GM21529 (cell line): ENCODE measurements at regions not wholly inside any gene's neighbourhood (a gene's known extent, or its start where the extent isn't known, plus 50 kb on each side); places are given as distances from the start of the nearest gene placed in this dataset.
A peak's percentile ranks its signal among the peaks of the same experiment; 100 is the strongest.

Source experiments
- ATAC-seq: cut with Tn5 transposase; IDR thresholded peaks from one replicate; pipeline ENCODE4 v1.9.1; 2021; ENCODE audit not compliant: unreplicated experiment

- no peak for ATAC-seq
These were observed 50.4 kb upstream of the GGTA1 start for GRCh38 chr9:121550041-121550440.

DNA sequence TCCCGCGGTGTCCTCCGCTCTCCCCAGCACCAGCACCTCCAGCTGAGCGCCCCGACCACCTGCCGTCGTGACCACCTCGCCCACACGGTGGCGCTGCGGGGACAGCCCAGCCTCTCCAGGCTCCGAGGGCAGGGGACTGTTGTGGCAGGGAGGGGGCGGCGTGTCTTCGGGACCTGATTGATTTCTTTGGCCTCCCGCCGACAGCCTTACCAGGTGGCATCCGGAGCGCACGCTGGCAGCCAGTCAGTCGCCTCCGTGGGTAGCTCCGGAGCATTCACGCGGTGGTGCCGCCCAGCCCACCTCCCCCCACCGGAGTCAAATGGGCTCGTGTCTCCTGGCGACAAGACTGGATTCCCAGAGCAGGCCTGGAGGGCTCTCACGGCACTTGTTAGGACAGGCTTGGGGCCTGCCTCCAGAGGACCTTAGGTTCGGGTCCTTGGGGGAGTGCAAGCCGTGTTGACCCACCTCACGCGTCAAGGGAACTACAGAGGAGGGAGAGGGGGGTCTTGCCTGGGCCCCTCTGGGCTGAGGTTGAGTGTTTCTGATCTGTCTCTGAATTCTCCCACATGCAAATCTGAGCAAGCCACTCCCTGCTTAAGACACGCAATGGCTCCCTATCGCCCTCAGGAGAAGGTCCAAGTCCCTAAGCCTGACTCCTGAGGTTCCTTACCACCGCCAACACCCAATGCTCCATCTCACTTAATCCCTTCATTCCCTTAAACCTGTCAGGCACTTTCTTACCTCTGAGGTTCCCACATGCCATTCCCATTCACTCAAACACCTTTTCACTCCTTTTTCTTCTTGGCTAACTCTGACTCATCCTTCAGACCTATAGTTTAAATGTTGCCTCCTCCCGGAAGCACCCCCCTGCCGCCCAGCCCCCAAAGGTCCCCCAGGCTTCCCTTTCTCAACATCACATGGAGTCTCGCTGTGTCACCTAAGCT, 51.2 kb upstream of the GGTA1 start:
- peak; percentile 66 for ATAC-seq

DNA sequence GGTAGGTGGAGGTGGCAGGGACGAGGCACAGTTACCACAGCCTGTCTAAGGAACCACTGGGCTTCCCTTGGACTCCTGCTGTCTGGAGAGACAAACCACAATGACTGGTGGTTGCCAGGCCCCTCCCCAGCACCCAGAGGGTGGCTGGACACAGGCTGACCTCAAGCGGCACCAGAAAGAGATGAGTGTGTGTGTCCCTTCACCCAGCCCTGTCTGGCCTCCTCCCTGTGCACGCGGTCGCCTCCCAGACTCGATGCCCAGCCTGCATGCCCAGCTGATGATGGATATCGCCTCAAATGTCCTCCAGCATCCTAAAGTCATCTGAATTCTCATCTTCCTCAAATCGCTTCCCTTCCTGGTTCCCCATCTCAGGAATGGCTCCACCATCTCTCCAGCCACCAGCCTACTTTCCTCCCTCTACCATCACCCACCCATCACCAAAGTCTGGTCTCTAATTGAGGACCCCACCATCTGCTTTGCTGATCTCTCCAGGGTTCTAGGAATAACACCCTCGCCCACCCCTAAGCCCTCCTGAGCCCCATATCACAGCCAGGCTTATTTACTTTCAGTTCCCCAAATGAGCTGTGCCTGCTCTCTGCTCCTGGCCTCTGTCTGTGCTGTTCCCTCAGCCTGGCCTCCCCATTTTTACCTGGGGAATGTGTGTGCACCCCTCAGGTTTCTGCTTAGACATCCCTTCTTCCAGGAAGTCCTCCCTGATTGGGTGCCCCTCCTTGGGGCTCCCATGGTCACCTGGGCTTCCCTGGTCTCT, 52.5 kb upstream of the GGTA1 start:
- no peak for ATAC-seq

- no peak for ATAC-seq
These were observed 56.4 kb upstream of the GGTA1 start for GRCh38 chr9:121556082-121556481.

DNA sequence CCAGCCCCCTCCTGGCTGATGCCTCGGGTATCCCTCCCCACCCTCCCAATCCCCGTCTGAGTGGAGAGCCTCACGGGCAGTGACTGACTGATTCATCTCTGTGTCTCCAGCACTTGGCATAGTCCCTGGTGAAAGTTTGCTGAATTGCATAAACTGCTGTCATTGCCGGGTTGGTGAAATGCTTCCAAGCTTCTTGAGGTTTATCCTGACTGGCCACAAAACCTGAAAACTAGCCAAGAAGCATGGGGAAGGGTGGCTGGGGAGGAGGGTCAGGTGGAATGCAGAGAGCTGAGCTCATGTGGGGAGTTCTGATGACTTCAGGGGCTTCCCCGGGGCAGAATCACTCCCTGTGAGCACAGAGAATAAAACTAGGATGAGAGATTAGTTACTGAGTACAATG, 56.9 kb upstream of the GGTA1 start:
- ATAC-seq = no peak

GRCh38 chr9:121557581-121558447, 58.2 kb upstream of the GGTA1 start:
- no peak for ATAC-seq

GRCh38 chr9:121558473-121558872, 58.8 kb upstream of the GGTA1 start:
- no peak for ATAC-seq

- ATAC-seq = no peak
These were observed 59.5 kb upstream of the GGTA1 start for GRCh38 chr9:121559183-121559582.

DNA sequence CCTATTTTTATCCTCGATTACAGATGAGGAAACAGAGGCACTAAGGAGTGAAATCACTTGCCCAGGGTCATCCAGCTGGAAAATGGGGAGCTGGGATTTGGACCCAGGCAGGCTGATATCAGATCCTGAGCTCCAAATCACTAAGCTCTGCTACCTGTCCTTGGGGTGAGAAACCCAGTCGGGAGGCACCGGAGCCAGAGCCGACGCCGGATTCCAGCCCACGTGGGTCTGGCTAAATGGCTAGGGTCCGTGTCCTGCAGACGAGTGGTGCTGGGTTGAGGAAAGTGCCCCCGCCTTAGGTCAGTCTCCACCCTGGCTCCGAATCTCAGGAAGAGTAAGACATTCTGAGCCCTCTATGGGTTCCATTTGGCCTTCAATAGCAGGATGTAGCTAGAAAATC, 61.3 kb upstream of the GGTA1 start:
- ATAC-seq = no peak

DNA sequence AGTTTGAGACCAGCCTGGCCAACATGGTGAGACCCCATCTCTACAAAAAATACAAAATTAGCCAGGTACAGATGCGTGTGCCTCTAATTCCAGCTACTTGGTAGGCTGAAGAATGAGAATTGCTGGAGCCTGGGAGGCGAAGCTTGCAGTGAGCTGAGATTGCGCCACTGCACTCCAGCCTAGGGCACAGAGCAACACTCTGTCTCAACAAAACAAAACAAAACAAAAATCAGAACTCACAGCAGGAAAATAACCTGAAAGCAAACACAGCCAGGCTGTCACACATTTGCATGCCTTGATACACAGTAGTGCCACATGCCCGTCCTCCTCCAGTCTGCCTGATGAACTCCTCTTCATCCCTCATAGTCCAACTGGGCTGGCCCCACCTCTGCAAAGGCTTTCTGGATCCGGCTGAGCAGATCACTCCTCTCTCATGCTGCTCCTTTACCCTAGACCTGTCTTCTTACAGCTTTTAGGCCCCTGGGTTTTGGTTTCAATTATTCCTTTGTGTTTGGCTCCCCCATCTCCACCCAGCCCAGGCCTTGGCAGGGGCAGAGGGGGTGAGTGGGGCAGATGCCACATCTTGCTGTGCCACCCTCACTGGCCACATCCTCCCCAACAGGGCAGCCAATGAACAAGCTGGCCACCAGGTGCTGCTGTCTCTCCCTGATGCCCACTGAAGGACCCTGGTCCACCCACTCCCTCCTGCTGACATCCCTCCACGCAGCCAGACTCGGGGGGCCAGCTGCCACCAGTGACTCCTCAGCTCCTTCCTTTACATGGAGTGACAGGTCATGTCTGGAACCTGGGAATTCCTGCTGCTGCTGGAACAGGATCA, 62.0 kb upstream of the GGTA1 start:
- no peak for ATAC-seq

GRCh38 chr9:121562301-121562700, 62.7 kb upstream of the GGTA1 start:
- ATAC-seq = no peak

- ATAC-seq = no peak
These were observed 63.8 kb upstream of the GGTA1 start for GRCh38 chr9:121563425-121563824.

- no peak for ATAC-seq
These were observed 64.3 kb upstream of the GGTA1 start for GRCh38 chr9:121563881-121564460.

DNA sequence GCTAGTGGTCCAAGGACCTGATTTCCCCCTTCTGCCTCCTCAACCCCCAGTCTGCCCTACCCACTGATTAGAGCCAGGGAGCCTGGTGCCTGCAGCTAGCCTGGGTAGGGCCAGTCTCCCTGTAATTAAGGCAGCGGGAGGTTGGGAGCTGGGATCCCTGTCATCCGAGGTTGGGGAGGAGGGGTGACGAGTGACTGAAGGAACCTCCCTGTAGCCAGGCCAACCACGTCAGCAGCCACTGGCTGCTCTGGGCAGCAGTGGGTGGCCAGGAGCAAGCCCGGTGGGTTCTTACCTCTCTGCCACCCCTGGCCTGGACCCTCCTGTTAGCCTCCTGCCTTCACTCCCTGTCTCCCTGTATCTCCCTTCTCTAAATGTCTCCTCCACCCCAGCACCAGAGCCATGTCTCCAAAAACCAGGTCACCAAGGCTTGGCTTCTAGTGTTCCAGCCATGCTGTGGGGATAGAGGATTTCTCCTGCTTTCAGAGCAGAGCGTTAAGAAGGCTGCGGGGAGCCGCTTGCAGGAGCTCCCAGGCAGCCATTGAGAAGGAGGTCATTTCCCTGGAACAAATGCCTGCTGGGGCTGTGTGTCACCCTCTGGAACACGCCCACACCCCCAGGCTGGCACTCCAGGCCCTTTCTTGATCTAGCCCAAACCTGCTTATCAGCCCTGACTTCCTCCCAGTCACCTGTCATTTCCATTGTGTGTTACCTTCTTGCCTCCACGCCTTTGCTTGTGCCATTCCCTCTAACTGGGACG, 65.0 kb upstream of the GGTA1 start:
- no peak for ATAC-seq

DNA sequence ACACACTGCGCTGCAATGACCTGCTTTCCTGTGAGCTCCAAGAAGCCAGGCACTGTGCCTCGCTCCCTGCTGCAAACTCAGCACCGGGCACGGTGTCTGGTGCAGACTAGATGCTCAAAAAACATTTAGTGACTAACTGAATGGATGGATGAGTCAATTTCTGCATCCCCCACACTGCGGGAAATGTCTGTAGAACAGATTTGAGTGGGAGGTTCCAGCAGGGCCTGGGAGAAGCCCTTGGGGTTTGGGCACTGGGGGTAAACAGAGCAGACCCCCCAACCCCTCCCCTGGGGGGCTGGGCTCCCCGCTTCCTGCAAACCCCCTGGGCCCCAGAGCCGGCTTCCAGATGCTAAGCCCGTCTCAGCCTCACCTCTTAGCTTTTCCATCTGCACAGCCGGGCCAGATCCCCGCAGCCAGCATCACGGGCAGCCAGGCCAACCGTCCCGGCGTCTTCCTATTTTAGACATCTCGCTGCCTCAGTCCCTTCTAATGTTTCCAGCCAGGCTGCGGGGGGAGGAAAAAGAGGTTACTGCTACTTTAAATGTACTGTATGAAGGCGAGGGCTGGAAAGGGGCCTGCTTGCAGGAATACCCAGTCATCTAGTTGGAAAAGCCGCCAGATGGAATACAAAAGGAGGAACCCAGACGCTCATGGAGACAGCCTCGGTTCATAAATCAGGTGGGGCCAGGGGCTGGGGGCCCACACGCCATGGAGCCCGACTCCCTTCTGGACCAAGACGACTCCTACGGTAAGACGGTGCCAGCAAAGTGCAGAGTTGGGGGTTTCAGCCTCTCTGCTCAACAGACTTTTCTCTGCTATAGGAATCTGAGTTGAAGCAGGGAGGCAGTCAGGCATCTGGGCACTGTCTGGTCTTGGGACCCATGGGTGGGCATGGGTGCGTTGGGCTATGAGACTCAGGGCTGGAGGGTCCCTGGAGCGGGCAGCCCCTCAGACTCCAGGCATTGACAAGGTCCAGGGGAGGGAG, 67.1 kb upstream of the GGTA1 start:
- ATAC-seq = no peak

DNA sequence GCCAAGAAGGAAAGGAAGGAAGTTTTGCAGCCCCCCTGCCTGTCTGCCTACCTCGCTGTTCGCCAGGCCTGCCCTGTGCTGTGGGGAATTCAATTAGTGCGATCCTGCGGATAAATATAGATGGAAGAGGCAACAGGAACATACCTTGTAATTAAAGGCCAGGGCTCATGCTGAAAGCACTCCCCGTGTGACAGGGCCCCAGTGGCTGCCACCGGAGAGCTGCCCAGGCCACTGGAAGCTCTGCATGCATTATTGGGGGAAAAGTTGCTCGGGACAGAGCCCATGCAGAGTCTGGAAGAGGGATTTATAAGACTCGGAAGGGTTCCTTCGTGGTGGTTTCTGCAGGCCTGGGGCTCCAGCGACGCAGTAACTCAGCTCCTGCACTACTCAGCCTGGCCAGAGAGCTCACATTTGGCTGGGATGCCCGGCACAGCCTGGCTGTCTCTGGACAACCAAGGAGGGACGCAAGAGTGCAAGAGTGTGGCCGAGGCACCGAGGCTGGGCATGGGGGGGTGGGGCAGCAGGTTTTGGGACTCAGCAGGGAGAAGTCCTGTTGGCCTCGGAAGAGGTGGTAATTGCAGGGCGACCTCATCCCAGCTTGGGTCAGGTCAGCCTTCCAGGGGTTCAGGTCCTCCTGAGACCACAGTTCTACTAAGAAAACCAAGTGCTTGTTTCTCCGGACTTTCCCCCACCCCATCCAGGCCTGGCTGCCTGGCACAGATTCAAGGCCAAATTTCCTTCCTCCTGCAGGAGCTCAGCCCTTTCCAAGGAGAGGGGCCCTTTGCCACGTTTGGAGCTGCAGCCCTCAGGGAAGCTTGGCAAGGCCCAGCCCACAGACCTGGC, 68.1 kb upstream of the GGTA1 start:
- no peak for ATAC-seq
